CD14-positive monocyte (primary cell): ENCODE measurements at regions not wholly inside any gene's neighbourhood (a gene's known extent, or its start where the extent isn't known, plus 50 kb on each side); places are given as distances from the start of the nearest gene placed in this dataset.

Experiments used
- DNase-seq, 3 donors: peaks; one replicate each; pipeline ENCODE4 v3.0.0-alpha.2; 2011 to 2022
- H2AFZ ChIP-seq: 2 replicates; pipeline ENCODE4 v1.6.0; 2012; ENCODE audit warnings: mild to moderate bottlenecking, low read depth, low read length, inconsistent platforms; ENCODE audit not compliant: insufficient read depth, poor library complexity, severe bottlenecking
- H3K27ac ChIP-seq, 2 donors: 1 replicate in 1 of 2; 2 replicates in 1 of 2; pipeline ENCODE4 v1.5.1; 2012 to 2013; ENCODE audit warnings: low read length in 2 of 2, control low read depth in 1 of 2, inconsistent platforms in 1 of 2, low read depth in 1 of 2, mild to moderate bottlenecking in 1 of 2
- H3K27me3 ChIP-seq, 2 donors: one replicate each; pipeline versions ENCODE4 v1.6.0 to v1.6.1; 2011 to 2013; ENCODE audit warnings: low read length in 2 of 2; ENCODE audit not compliant: control insufficient read depth in 2 of 2, insufficient read depth in 2 of 2
- H3K36me3 ChIP-seq, 2 donors: replicated peaks in 1 of 2; 1 replicate in 1 of 2; 2 replicates in 1 of 2; pipeline versions ENCODE4 v1.5.1 to v1.6.1; 2012 to 2013; ENCODE audit warnings: low read length in 2 of 2, control low read depth in 1 of 2, inconsistent platforms in 1 of 2, mild to moderate bottlenecking in 1 of 2; ENCODE audit not compliant: insufficient read depth in 2 of 2, control insufficient read depth in 1 of 2
- H3K4me1 ChIP-seq, 2 donors: 1 replicate in 1 of 2; 2 replicates in 1 of 2; pipeline versions ENCODE4 v1.5.1 to v1.6.1; 2012 to 2013; ENCODE audit warnings: low read length in 2 of 2, control low read depth in 1 of 2, inconsistent platforms in 1 of 2, mild to moderate bottlenecking in 1 of 2, moderate library complexity in 1 of 2; ENCODE audit not compliant: insufficient read depth in 2 of 2, control insufficient read depth in 1 of 2
- H3K4me2 ChIP-seq: replicated peaks from 2 replicates; pipeline ENCODE3; 2012; ENCODE audit warnings: low read length, moderate library complexity, mild to moderate bottlenecking; ENCODE audit not compliant: poor library complexity, severe bottlenecking; ENCODE audit errors: extremely low read depth
- H3K4me3 ChIP-seq, 3 experiments: fragments of 200-600 bp in 1 of 3; sonication (generic) in 1 of 3; replicated peaks in 1 of 3; 1 replicate in 2 of 3; 2 replicates in 1 of 3; pipeline ENCODE4 v1.5.1; 2011 to 2013; ENCODE audit warnings: low read length in 3 of 3, mild to moderate bottlenecking in 3 of 3, control low read depth in 2 of 3, low read depth in 2 of 3, inconsistent platforms in 1 of 3, moderate library complexity in 1 of 3
- H3K79me2 ChIP-seq: 2 replicates; pipeline ENCODE4 v1.6.0; 2012; ENCODE audit warnings: mild to moderate bottlenecking, control low read depth, inconsistent platforms, low read length, moderate library complexity; ENCODE audit not compliant: insufficient read depth
- H3K9ac ChIP-seq: 2 replicates; pipeline ENCODE4 v1.6.0; 2017; ENCODE audit warnings: low read length, mild to moderate bottlenecking; ENCODE audit not compliant: insufficient read depth, poor library complexity, severe bottlenecking
- H3K9me3 ChIP-seq, 2 donors: replicated peaks in 1 of 2; 1 replicate in 1 of 2; 2 replicates in 1 of 2; pipeline versions ENCODE4 v1.5.1 to v1.6.1; 2012 to 2013; ENCODE audit warnings: low read length in 2 of 2, control low read depth in 1 of 2; ENCODE audit not compliant: control insufficient read depth in 1 of 2, insufficient read depth in 1 of 2
- H4K20me1 ChIP-seq: 2 replicates; pipeline ENCODE4 v1.6.0; 2012; ENCODE audit warnings: mild to moderate bottlenecking, low read length, control low read depth, moderate library complexity; ENCODE audit not compliant: insufficient read depth
- H3K27ac Mint-ChIP-seq, 7 donors: one replicate each; pipeline ENCODE4 v1.8.0; 2020; ENCODE audit warnings: mild to moderate bottlenecking in 7 of 7, mixed read lengths in 7 of 7, moderate library complexity in 6 of 7, inconsistent platforms in 2 of 7
- H3K27me3 Mint-ChIP-seq, 3 donors: one replicate each; pipeline ENCODE4 v1.8.0; 2021 to 2022; ENCODE audit warnings: low read depth in 3 of 3, mild to moderate bottlenecking in 3 of 3, mixed read lengths in 3 of 3, moderate library complexity in 3 of 3, inconsistent platforms in 1 of 3
- H3K36me3 Mint-ChIP-seq, 2 donors: one replicate each; pipeline ENCODE4 v1.8.0; 2020; ENCODE audit warnings: mixed read lengths in 2 of 2, inconsistent platforms in 1 of 2, mild to moderate bottlenecking in 1 of 2
- H3K4me1 Mint-ChIP-seq: one replicate; pipeline ENCODE4 v1.8.0; 2020; ENCODE audit warnings: mild to moderate bottlenecking, mixed read lengths
- H3K4me3 Mint-ChIP-seq, 2 donors: one replicate each; pipeline ENCODE4 v1.8.0; 2020; ENCODE audit warnings: mild to moderate bottlenecking in 2 of 2, mixed read lengths in 2 of 2, moderate library complexity in 1 of 2
- H3K9me3 Mint-ChIP-seq, 7 donors: one replicate each; pipeline ENCODE4 v1.8.0; 2020 to 2022; ENCODE audit warnings: mixed read lengths in 7 of 7, mild to moderate bottlenecking in 6 of 7, moderate library complexity in 6 of 7, inconsistent platforms in 2 of 7
- CTCF ChIP-seq: fragments of 200-600 bp; IDR thresholded peaks from one replicate; pipeline ENCODE4 v1.8.0; 2022; ENCODE audit warnings: antibody characterized with exemption, mild to moderate bottlenecking
- WGBS: methylation state at CpG from one replicate; pipeline ENCODE4 v1.1.5; 2013; ENCODE audit warnings: missing lambda C conversion rate; ENCODE audit not compliant: insufficient coverage; 5-methylcytosine and 5-hydroxymethylcytosine counted together
- intact Hi-C, 2 donors: fragments of 100-400 bp; cut with micrococcal nuclease; formaldehyde crosslinking; loops; one replicate each; pipeline versions ENCODE4 v1.15.0 to v1.15.1; 2023

GRCh38 chr2:177147834-177148445, 64.7 kb upstream of the HNRNPA3 start:
- no peak for DNase-seq
- Histone ChIP-seq H2AFZ (peak overlapping the region; percentile 79), H3K4me1 (peaks cover 11 to 13% of the 10 kb centered on the region in 2 donors), H3K9ac (no peak overlapping the region), H3K27me3 (peaks cover 31 to 32% of the 10 kb centered on the region in 2 donors), H3K4me3 (peak overlapping the region in 2 of 3 experiments; percentile 69 to 80), H3K9me3 (no peaks in the 10 kb centered on the region), H3K36me3 (no peaks in the 10 kb centered on the region), H4K20me1 (no peaks in the 10 kb centered on the region), H3K4me2 (peak overlapping the region; percentile 81), H3K79me2 (no peaks in the 10 kb centered on the region), H3K27ac (no peak overlapping the region)
- TF ChIP-seq CTCF: no peak
- H3K27ac Mint-ChIP-seq: no peak overlapping the region
- peaks cover 20 to 34% (median 27%) of the 10 kb centered on the region in 3 donors for H3K27me3 Mint-ChIP-seq
- H3K4me1 Mint-ChIP-seq: peaks cover 16% of the 10 kb centered on the region
- H3K36me3 Mint-ChIP-seq: no peaks in the 10 kb centered on the region
- H3K9me3 Mint-ChIP-seq: peaks cover 0 to 4% (median 0%) of the 10 kb centered on the region in 7 donors
- 20% methylated on average over 8 of the region's 13 CpGs for WGBS
- intact Hi-C loops: loop anchor here (5.0 kb wide), 2 partner anchors 1021 to 1026 kb away; partner anchors contain the start of genes HOXD8 (in 1 of the 2) and HOXD9 (in 1 of the 2)
- H3K4me3 Mint-ChIP-seq: peak overlapping the region in 1 of 2 donors; percentile 99

- Histone ChIP-seq H3K9ac (peak overlapping the region; percentile 42), H3K27me3 (peaks cover 27% of the 10 kb centered on the region in 2 donors), H3K79me2 (no peaks in the 10 kb centered on the region), H3K4me3 (peak overlapping the region; percentile 32 to 80 (median 69)), H3K27ac (no peak overlapping the region), H3K4me1 (peaks cover 11 to 13% of the 10 kb centered on the region in 2 donors), H3K36me3 (no peaks in the 10 kb centered on the region), H2AFZ (peak overlapping the region; percentile 79), H4K20me1 (no peaks in the 10 kb centered on the region), H3K4me2 (peak overlapping the region; percentile 81), H3K9me3 (no peaks in the 10 kb centered on the region)
- Mint-ChIP-seq H3K36me3 (no peaks in the 10 kb centered on the region), H3K4me3 (peak overlapping the region; percentile 83 to 99), H3K4me1 (peaks cover 16% of the 10 kb centered on the region), H3K9me3 (peaks cover 0 to 4% (median 0%) of the 10 kb centered on the region in 7 donors), H3K27ac (no peak overlapping the region), H3K27me3 (peaks cover 20 to 34% (median 27%) of the 10 kb centered on the region in 3 donors)
- whole genome bisulfite sequencing: 0% methylated on average over 12 of the region's 25 CpGs
- TF ChIP-seq CTCF: peak; percentile 95
- intact Hi-C loops: loop anchor here (5.0 kb wide), 2 partner anchors 1021 to 1026 kb away; partner anchors contain the start of genes HOXD8 (in 1 of the 2) and HOXD9 (in 1 of the 2)
- DNase-seq: peak; percentile 49 to 63 (median 61)
These were observed 64.0 kb upstream of the HNRNPA3 start for GRCh38 chr2:177148477-177149154.
